ENCODE measurements at regions not wholly inside any gene's neighbourhood (a gene's known extent, or its start where the extent isn't known, plus 50 kb on each side); places are given as distances from the start of the nearest gene placed in this dataset.
"Not testable (repeated sequence)": the region's sequence is repeated elsewhere in the genome, so short reads cannot be mapped to it uniquely, and the experiment has no call there.

GRCh38 chr17:30719131-30719973, 105.1 kb downstream of the CRLF3 start:
- TF ChIP-seq CTCF (IDR thresholded peaks at IDR 0.05): peak; percentile 55 to 60 (median 58)
- TF ChIP-seq POLR2A (IDR thresholded peaks at IDR 0.05): not testable (repeated sequence)
